ENCODE measurements at regions not wholly inside any gene's neighbourhood (a gene's known extent, or its start where the extent isn't known, plus 50 kb on each side); places are given as distances from the start of the nearest gene placed in this dataset.

DNA sequence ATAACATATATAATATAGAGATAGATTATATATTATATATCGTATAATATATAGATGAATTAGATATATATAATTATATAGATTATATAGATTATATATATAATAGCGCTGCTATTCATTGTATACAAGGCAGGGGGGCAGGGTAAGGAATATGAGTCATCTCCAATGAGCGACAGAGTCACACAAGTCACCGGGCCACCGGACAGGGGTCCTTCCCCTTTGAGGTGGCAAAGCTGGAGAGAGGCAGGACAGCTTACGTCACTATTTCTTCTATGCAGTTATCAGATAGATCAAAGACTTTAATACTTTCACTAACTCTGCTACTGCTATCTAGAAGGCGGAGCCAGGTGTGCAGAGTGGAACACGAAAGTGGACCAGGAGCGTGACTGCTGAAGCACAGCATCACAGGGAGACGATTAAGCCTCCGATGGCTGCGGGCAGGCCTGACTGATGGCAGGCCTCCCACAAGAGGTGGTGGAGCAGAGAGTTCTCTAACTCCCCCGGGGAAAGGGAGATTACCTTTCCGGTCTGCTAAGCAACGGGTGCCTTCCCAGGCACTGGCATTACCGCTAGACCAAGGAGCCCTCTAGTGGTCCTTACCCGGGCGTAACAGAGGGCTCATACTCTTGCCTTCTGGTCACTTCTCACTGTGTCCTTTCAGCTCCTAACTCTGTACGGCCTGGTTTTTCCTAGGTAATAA lies 2154.7 kb downstream of the MRPL39 start:
- FAIRE-seq = peak; percentile 33
- DNase-seq (ENCODE audit: insufficient read length, low spot score) = no peak

DNA sequence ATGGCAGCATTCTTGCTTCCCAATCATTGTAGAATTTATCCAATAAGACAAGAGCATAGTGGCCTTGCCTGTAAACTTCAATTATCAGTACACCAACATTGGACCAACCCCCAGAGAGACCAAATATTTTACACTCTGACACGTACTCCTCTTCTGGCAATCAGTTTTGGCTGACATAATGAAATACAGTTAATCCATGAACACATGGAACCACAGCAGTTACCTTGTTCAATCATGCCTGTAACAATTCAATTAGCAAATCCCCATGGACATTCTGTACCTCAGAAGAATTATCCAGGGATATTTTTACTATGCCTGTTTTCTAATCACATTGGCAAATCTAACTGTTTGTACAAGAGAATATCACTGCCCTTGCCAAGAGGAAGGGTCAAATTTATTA lies 2162.0 kb downstream of the MRPL39 start:
- FAIRE-seq = no peak
- no peak for DNase-seq (ENCODE audit: insufficient read length, low spot score)

DNA sequence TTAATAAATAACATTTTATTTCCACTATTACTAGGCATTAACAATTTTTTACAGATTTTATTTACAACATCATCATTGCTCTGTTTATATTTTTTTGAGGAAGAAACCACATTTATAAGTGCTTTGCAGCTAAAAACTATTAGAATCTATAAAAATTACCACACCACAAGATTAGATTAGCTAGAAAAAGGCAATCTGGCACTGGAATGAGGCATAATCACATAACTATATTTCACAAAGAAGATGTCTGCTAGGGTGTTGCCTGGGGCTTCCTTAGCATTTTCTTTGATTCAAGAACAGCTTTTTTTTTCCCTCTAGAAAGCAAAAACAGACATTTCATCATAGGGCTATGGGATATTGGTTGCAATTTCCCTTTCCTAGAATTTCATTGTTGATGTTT lies 2169.2 kb downstream of the MRPL39 start:
- no peak for FAIRE-seq
- no peak for DNase-seq (ENCODE audit: insufficient read length, low spot score)

DNA sequence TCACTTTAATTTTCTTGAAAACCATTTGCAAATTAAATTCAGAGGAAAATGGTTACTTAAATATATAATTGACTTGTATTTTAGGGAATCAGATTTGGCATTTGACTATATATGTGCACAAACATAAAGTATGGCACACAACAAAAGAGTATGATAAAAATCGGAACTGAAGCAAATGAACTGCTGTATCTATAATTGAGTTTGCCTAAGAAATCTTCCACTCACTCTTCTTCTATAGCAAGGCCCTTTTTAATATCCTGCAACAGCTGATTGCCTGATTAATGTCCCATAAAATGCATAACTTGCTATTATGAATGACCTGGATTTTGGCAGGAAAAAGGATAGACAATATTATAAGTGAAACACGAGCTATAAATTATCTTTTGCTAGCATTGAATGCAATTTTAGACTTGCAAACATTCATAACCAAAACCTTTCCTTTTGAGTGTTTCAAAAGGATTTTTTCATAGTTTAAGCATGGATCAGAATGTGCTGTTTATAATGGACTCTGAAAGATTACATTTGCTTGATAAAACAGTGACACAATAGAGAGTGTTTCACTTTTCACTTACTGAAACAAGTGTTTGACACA lies 2204.3 kb downstream of the MRPL39 start:
- no peak for FAIRE-seq

GRCh38 chr21:23401278-23401677 lies 2206.0 kb downstream of the MRPL39 start:
- FAIRE-seq = no peak

More for the DNA sequence above, 2204.3 kb downstream of the MRPL39 start:
- no peak for DNase-seq (ENCODE audit: insufficient read length, low spot score)

DNA sequence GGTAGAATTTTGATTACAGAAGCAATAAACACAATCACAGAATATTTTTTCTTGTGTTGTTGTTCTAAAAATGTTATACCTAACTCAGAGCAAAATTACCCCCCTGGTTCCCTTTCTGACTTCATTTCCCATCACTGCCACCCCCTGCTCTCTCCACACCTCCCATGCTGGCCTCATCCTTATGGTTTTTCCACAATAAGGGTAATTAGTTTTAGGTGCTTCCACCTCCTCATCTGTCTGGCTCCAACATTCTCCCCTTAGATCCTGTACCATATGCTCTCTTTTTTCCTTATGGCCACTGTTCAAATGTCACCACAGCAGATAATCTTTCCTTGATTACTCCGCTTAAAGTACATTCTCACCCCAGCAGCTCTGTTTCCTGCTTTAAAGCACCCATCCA lies 2208.6 kb downstream of the MRPL39 start:
- FAIRE-seq (no peak), DNase-seq (ENCODE audit: insufficient read length, low spot score) (no peak)

More at GRCh38 chr21:23401278-23401677, 2206.0 kb downstream of the MRPL39 start:
- peak; percentile 11 for DNase-seq (ENCODE audit: insufficient read length, low spot score)

DNA sequence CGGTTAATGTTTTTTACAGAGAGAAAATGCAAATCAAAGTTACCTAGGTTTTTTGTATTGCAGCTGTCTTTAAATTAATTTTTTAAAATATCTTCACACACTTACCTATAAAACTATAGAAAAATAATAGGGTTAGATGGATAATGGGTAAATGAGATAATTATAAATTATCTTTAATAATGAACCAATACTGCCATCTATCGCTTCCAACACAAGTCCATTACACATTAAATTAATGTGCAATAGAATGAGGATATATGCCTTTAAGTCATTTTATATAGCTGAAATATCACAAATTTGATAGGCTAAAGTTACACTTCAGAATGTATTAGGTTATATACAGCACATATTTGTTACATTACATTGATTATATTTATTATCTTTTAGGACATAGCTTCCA lies 2212.8 kb downstream of the MRPL39 start:
- FAIRE-seq = no peak

DNA sequence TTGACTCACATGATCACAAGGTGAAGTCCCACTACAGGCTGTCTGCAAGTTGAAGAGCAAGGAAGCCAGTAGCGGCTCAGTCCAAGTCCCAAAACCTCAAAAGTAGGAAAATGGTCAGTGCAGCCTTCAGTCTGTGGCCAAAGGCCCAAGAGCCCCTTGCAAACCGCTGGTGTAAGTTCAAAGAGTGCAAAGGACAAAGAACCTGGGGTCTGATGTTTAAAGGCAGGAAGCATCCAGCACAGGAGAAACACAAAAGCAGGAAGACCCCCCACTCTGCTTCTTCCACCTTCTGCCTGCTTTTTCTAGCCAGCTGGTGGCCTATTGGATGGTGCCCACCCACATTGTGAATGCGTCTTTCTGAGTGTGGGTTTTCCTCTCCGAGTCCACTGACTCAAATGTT lies 2222.6 kb downstream of the MRPL39 start:
- no peak for FAIRE-seq

More for the DNA sequence above, 2212.8 kb downstream of the MRPL39 start:
- no peak for DNase-seq (ENCODE audit: insufficient read length, low spot score)

GRCh38 chr21:23374155-23374554 lies 2233.1 kb downstream of the MRPL39 start:
- FAIRE-seq = no peak
- DNase-seq (ENCODE audit: insufficient read length, low spot score) = no peak

More for the DNA sequence above, 2222.6 kb downstream of the MRPL39 start:
- no peak for DNase-seq (ENCODE audit: insufficient read length, low spot score)

- DNase-seq (ENCODE audit: insufficient read length, low spot score) = no peak
- FAIRE-seq = no peak
Measured at GRCh38 chr21:23356905-23357304, 2250.4 kb downstream of the MRPL39 start.

GRCh38 chr21:23316190-23316589 lies 2291.1 kb downstream of the MRPL39 start:
- no peak for DNase-seq (ENCODE audit: insufficient read length, low spot score)
- no peak for FAIRE-seq

GRCh38 chr21:23308741-23309140 lies 2298.5 kb downstream of the MRPL39 start:
- FAIRE-seq (no peak), DNase-seq (ENCODE audit: insufficient read length, low spot score) (no peak)

- DNase-seq (ENCODE audit: insufficient read length, low spot score) (no peak), FAIRE-seq (no peak)
Measured at GRCh38 chr21:23307065-23307464, 2300.2 kb downstream of the MRPL39 start.

GRCh38 chr21:23292292-23292691 lies 2294.1 kb downstream of the NCAM2 start:
- DNase-seq (ENCODE audit: insufficient read length, low spot score) (no peak), FAIRE-seq (no peak)

- DNase-seq (ENCODE audit: insufficient read length, low spot score) = no peak
Measured at GRCh38 chr21:23281917-23282316, 2283.7 kb downstream of the NCAM2 start.

GRCh38 chr21:23249760-23250159 lies 2251.6 kb downstream of the NCAM2 start:
- FAIRE-seq = no peak
- DNase-seq (ENCODE audit: insufficient read length, low spot score) = no peak

More at GRCh38 chr21:23281917-23282316, 2283.7 kb downstream of the NCAM2 start:
- FAIRE-seq = no peak

DNA sequence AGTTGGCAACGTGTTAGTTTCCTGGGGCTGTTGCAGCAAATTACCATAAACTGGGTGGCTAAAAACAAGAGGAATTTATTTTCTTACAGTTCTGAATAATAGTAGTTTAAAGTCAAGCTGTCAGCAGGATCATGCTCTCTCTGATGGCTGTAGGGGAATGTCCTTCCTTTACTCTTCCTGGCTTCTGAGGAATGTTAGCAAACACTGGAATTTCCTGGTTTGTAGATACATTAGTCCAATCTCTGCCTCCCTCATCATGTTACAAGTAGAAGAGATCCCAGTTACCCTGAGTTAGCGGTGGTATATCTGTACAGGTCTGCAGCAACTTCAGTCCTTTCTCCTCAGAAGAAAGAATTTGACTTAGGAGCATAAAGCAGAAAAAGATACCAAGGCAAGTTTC lies 2249.1 kb downstream of the NCAM2 start:
- FAIRE-seq (no peak), DNase-seq (ENCODE audit: insufficient read length, low spot score) (no peak)

- FAIRE-seq (no peak), DNase-seq (ENCODE audit: insufficient read length, low spot score) (no peak)
Measured at GRCh38 chr21:23245255-23245654, 2247.0 kb downstream of the NCAM2 start.

DNA sequence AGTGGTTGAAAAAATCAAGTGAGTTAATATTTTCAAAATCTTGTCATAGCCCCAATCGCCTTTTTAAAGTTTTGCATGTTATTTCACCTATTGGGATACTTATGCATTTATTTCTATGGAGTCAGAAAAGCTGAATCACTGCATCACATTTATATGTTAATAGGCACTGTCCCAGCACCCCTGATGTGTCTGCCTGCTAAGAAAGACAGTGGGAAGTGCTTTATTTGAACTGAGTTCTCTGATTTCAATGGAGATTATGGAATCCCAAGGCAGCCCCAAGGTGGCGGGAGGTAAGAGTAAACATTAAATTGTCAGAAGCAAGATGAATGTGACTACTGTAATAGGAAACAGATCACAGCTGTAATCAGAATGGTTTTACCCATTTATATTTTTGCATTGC lies 2225.7 kb downstream of the NCAM2 start:
- no peak for DNase-seq (ENCODE audit: insufficient read length, low spot score)
- no peak for FAIRE-seq

DNA sequence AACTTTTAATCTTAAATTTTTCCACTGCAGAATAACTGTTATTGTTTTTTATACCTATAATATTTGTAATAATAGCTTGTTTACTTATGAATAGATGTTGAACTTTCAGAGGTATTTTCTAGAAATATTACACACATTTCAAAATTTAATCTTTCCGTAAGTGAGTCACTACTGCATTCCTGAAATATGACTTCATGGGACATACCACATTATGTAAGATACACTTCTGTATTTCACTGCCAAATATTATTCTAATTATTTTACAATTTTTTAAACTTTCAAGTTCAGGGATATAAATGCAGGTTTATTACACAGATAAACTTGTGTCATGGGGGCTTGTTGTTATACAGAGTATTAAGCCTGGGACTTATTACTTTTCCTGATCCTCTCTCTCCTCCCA lies 2220.5 kb downstream of the NCAM2 start:
- no peak for FAIRE-seq
- no peak for DNase-seq (ENCODE audit: insufficient read length, low spot score)

- no peak for FAIRE-seq
Measured at GRCh38 chr21:23217597-23217996, 2219.4 kb downstream of the NCAM2 start.

GRCh38 chr21:23215261-23215660 lies 2217.1 kb downstream of the NCAM2 start:
- FAIRE-seq = no peak
- DNase-seq (ENCODE audit: insufficient read length, low spot score) = no peak

More at GRCh38 chr21:23217597-23217996, 2219.4 kb downstream of the NCAM2 start:
- no peak for DNase-seq (ENCODE audit: insufficient read length, low spot score)

Measured in HTR-8/SVneo (cell line).